ENCODE measurements at regions not wholly inside any gene's neighbourhood (a gene's known extent, or its start where the extent isn't known, plus 50 kb on each side); places are given as distances from the start of the nearest gene placed in this dataset.

- no peaks in the 10 kb centered on the region for H3K9me3 ChIP-seq (ENCODE audit: control insufficient read depth, low read length)
- 85 to 93% methylated on average over 2 to 3 of the region's 3 CpGs for WGBS, 2 experiments (ENCODE audit: insufficient coverage in 1 of 2, insufficient read length in 1 of 2)
- Mint-ChIP-seq H3K27ac (no peak overlapping the region), H3K36me3 (ENCODE audit: low read depth) (no peaks in the 10 kb centered on the region), H3K4me1 (no peaks in the 10 kb centered on the region), H3K4me3 (no peak overlapping the region), H3K27me3 (ENCODE audit: insufficient read depth) (peaks cover 32% of the 10 kb centered on the region), H3K9me3 (no peaks in the 10 kb centered on the region)
- peaks cover 7% of the 10 kb centered on the region for H3K27me3 ChIP-seq (ENCODE audit: control insufficient read depth, insufficient read depth, low read length, poor library complexity, severe bottlenecking)
- no peak overlapping the region for H3K4me3 ChIP-seq (ENCODE audit: low read length)
- H3K36me3 ChIP-seq (ENCODE audit: control insufficient read depth, insufficient read depth, low read length), result no peaks in the 10 kb centered on the region
- DNase-seq, result no peak
- H3K9ac ChIP-seq (ENCODE audit: extremely low read depth, low read length, poor library complexity, severe bottlenecking), result no peak overlapping the region
- no peak for TF ChIP-seq CTCF (conservative IDR thresholded peaks at IDR 0.05)
- H3K4me1 ChIP-seq (ENCODE audit: control insufficient read depth, insufficient read depth, low read length), result no peaks in the 10 kb centered on the region
- no peak overlapping the region for H3K27ac ChIP-seq (ENCODE audit: low read depth, low read length)
Observed at GRCh38 chr14:29220566-29220965, 454.0 kb downstream of the FOXG1 start.

GRCh38 chr14:29222006-29222405 lies 455.4 kb downstream of the FOXG1 start:
- H3K9me3 ChIP-seq (ENCODE audit: control insufficient read depth, low read length), result no peaks in the 10 kb centered on the region
- no peak for DNase-seq
- H3K4me1 ChIP-seq (ENCODE audit: control insufficient read depth, insufficient read depth, low read length), result no peaks in the 10 kb centered on the region
- no peaks in the 10 kb centered on the region for H3K36me3 ChIP-seq (ENCODE audit: control insufficient read depth, insufficient read depth, low read length)
- H3K27me3 Mint-ChIP-seq (ENCODE audit: insufficient read depth), result peaks cover 30% of the 10 kb centered on the region
- peaks cover 7% of the 10 kb centered on the region for H3K27me3 ChIP-seq (ENCODE audit: control insufficient read depth, insufficient read depth, low read length, poor library complexity, severe bottlenecking)
- H3K9me3 Mint-ChIP-seq, result no peaks in the 10 kb centered on the region
- H3K9ac ChIP-seq (ENCODE audit: extremely low read depth, low read length, poor library complexity, severe bottlenecking), result no peak overlapping the region
- WGBS, 2 experiments (ENCODE audit: insufficient coverage in 1 of 2, insufficient read length in 1 of 2), result 60% methylated on average over 1 of the region's 1 CpG; no CpG with 5 or more reads in 1 of the 2 experiments
- no peak overlapping the region for H3K27ac ChIP-seq (ENCODE audit: low read depth, low read length)
- H3K4me3 ChIP-seq (ENCODE audit: low read length), result no peak overlapping the region
- no peak overlapping the region for H3K27ac Mint-ChIP-seq
- H3K36me3 Mint-ChIP-seq (ENCODE audit: low read depth), result no peaks in the 10 kb centered on the region
- H3K4me3 Mint-ChIP-seq, result no peak overlapping the region
- no peaks in the 10 kb centered on the region for H3K4me1 Mint-ChIP-seq
- TF ChIP-seq CTCF (conservative IDR thresholded peaks at IDR 0.05), result no peak

- Histone ChIP-seq H3K9ac (ENCODE audit: extremely low read depth, low read length, poor library complexity, severe bottlenecking) (no peak overlapping the region), H3K4me1 (ENCODE audit: control insufficient read depth, insufficient read depth, low read length) (no peaks in the 10 kb centered on the region), H3K9me3 (ENCODE audit: control insufficient read depth, low read length) (no peaks in the 10 kb centered on the region), H3K4me3 (ENCODE audit: low read length) (no peak overlapping the region), H3K27ac (ENCODE audit: low read depth, low read length) (no peak overlapping the region), H3K27me3 (ENCODE audit: control insufficient read depth, insufficient read depth, low read length, poor library complexity, severe bottlenecking) (peaks cover 7% of the 10 kb centered on the region), H3K36me3 (ENCODE audit: control insufficient read depth, insufficient read depth, low read length) (no peaks in the 10 kb centered on the region)
- Mint-ChIP-seq H3K4me3 (no peak overlapping the region), H3K9me3 (no peaks in the 10 kb centered on the region), H3K27ac (no peak overlapping the region), H3K36me3 (ENCODE audit: low read depth) (no peaks in the 10 kb centered on the region), H3K4me1 (no peaks in the 10 kb centered on the region), H3K27me3 (ENCODE audit: insufficient read depth) (peaks cover 30% of the 10 kb centered on the region)
- 26 to 32% methylated on average over 6 to 7 of the region's 7 CpGs for WGBS, 2 experiments (ENCODE audit: insufficient coverage in 1 of 2, insufficient read length in 1 of 2)
- peak; percentile 76 for TF ChIP-seq CTCF (conservative IDR thresholded peaks at IDR 0.05)
- DNase-seq, result peak; percentile 53
Observed at GRCh38 chr14:29222671-29223268, 456.2 kb downstream of the FOXG1 start.
